Cerebellar nuclear complex (tissue), 1 donor: ENCODE measurements at regions not wholly inside any gene's neighbourhood (a gene's known extent, or its start where the extent isn't known, plus 50 kb on each side); places are given as distances from the start of the nearest gene placed in this dataset.
"Not testable (repeated sequence)": the region's sequence is repeated elsewhere in the genome, so short reads cannot be mapped to it uniquely, and the experiment has no call there.

Experiments used
- DNase-seq, 2 experiments: peaks; one replicate each; lab custom pipeline; 2025; lab: John Stamatoyannopoulos, UW

DNA sequence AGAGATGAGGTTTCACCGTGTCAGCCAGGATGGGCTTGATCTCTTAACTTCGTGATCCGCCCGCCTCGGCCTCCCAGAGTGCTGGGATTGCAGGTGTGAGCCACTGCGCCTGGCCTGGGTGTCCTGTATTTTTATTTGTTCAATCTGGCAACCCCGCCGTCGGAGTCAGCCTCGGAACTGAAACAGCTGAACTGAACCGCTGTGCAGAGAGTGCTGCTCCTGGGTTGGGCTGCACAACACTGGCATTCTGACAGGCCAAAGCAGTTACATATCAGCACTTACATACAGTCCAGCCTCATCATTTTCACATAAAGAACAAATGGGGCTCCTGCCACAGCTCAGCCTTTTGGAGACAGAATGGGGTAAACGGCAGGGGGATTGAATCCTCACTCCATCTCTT is 185.6 kb downstream of the C9orf50 start:
- no peak for DNase-seq

DNA sequence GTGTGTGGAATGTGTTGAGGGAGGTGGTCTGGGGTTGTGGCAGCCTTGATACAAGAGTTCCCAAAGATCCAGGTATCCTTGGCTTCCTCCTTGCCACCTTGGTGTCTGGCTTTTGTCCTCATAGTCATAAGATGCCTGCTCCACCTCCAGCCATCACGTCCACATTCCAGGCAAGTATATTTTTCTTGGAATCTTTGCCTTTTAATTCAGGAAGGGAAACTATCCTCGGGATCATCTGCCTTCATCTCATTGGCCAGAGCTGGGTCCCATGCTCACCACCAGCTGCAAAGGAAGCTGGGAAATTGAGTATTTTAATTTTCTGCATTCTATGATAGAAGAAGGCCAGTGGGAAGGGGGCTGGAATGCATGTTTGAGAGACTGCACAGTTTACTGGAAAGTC is 186.7 kb downstream of the C9orf50 start:
- DNase-seq = no peak

DNA sequence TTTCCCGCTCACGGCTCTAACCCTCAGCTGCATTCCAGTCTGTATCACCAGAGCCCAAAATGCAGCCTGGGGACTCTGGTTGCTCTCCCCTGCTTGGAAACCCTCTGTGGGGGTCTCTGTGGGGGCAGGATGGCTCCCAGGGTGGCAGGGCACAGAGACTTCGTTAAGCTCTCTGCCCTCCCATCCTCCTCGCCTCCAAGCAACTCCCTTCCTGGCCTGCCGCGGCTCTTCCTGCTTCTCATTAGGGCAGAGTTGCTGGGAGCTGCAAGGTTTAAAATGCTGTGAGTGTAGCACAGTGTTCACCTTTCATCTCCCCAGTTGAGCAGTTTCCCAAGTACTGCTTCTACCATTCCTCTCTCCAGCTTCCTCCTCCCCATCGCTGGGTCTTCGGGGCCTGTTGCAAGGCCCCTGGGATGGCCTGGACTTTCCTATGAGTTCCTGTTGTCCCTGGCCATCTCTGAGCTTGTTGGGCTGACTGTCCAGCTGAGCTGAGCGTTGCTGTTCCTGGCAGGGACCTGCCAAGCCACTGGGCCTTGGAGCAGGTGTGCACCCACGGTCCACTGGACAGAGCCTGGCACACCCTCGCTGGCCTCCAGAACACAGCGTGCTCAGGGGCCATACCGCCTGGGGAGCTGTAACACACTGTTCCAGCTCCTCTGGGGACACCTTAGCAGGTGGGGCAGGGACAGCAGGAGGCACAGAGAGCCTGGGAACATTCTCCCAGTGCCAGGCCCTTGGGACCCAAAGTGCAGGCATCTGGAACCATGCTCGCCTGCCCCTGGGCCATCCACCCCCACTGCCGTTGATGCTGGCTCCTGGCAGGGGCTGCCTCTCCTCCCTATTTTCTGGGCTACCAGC is 188.4 kb downstream of the C9orf50 start:
- no peak for DNase-seq

DNA sequence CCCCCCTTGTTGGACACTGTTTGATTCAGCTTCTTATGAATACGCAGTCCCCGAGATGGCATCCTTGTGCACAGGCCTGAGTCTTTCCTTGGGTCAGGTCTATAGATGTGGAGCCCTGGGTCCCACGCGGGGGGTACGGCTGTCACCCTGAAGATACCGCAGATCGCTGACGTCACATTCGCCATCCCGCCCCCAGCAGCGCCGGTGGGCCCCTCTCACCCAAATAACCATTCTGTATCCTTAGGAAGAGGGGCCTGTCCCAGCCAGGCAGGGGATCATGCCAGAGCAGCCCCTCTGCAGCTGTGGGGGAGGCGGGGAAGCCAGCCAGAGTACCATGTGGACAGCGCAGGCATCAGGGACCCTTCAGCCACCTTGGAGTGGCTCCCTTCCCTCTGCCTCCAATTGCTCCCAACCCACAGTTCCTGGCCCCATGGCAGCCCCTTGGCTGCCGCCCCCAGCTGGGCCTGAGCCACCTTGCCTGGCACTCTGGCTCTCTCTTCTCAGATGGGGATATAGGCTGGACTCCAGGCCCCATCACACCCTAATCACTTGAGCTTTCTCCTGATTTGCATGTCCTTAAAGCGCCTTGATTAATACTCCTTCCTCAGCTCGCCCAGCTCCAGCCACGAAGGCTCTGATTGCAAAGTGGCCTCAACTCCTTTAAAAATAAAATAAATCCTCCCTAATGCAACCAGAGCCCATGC is 189.8 kb downstream of the C9orf50 start:
- no peak for DNase-seq

DNA sequence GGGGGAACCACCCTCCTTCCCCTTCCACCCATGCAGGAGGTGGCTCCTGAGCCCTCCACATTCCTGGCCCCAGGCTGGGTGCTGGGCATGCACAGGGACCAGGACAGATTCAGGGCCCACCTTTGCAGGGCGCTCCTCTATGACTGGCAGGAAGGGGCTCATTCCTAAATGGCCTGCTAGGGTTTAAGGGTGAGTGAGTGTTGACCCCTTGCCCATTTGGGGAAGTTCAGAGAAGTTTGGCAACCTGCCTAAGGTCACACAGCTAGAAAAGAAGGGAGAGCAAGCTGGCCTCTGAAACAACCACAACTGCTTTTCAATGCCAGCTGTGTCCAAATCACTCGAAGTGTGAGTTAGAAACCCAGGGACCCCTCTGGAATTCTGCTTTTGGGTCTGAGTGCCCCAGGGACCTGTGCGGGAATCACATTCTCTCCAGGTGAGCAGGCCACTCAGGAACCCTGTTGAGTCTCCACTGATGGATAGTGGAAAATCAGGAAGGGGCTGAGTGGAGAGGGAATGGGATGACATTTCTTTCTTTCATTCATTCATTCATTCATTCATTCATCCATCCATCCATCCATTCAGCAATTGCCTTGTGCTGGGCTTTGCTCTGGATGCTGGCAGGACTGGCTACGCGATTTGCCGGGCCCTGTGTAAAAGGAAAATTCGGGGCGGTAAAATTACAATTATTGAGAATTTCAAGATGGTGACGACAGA is 191.9 kb downstream of the C9orf50 start:
- DNase-seq = no peak

DNA sequence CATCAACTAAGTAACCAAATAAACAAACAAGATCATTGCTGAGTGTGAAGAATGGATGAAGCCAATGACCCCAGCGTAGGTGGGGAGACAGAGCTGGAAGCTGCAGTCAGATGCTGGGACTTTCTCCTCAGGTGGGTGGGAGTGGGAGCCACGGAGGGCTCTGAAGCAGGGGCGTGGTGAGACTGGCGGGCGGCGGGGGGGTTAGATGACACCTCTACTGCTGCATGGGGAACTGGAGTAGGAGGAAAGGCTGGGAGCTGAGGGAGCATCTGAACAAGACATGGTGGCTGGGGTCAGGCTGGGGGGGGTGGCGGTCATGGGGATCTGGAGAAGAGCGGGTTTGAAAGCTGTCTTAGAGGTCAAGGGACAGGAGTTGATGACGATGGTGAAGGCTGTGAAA is 193.8 kb downstream of the C9orf50 start:
- DNase-seq = no peak

DNA sequence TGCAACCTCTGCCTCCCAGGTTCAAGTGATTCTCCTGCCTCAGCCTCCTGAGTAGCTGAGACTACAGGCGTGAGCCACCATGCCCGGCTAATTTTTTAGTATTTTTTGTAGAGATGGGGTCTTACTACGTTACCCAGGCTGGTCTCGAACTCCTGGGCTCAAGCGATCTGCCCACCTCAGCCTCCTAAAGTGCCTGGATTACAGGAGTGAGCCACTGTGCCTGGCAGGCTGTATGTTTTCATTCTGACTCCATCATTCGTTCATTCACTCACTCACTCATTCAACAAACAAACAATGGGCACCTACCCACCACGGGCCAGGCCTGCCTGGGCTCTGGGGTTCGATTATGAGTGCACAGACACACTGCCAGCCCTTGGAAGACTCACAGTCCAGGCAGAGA is 197.1 kb downstream of the C9orf50 start:
- not testable (repeated sequence) for DNase-seq

DNA sequence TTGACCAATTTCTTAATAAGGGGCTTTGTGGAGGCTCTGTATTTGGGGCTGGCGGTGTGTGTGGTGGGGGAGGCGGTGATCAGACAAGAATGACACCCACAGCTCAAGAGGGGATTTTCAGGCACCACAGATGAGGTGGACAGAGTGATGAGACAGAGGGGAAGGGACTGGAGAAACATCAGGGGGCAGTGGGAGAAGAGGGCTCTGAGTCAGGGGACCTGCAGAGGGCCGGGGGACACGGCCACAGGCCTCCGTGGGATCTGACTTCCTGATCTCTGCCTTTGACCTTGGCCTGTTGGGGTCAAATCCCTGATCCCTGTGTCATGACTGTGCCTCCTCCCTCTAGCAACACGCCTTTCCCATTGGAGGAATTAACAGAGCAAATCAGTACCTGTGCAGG is 197.7 kb downstream of the C9orf50 start:
- DNase-seq = no peak

DNA sequence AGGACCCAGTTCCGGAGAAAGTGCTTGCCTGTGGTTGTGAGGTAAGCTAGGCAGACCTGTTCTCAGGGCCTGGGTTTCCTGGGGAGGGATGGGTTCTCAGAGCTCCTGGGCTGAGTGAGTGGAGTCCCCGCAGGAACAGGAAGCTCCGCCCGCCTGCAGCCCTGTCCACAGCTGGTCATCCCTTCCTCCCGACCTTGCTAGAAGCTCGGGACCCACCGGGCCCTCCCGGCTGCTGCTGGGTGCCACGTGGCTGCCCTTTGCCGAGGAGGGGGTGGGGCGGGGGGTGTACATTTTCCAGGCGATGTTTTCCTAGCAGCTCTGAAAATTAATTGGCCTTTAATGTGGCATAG is 198.1 kb downstream of the C9orf50 start:
- DNase-seq = no peak

DNA sequence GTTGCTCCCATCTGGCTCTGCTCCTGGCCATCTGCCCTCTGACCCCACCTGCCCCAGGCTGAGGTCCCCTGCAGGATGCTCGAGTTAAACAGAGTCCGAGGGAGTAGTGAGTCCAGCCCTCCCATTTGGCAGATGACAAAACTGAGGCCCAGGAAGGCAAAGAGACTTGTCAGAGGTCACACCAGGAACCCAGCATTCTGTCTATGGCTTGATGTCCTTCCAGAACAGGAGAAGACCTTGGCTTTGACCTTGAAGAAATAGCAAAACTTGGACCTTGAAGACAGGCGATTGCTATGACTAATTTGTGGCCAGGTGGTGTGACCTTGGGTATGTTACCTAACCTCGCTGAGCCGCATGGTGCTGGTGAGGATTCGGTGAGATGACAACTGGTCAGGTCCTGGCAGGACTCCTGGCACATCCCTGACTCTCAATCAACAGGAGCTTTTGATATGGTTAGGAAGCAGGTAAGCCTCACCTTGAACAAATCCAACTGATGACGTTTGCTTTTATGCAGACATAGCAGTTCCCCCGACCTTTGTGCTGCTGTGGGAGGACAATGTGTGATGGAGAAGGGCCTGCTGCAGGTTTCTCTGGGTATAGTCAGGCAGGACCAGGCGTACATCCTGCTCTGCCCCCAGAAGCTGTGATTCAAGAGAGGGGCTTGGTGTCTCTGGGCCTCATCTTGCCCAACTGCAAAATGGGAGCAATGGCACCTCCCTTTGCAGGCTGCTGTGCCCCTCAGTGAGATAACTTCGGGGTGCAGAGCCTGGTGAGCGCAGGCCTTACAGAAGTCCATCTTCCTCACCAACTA is 198.7 kb downstream of the C9orf50 start:
- no peak for DNase-seq

DNA sequence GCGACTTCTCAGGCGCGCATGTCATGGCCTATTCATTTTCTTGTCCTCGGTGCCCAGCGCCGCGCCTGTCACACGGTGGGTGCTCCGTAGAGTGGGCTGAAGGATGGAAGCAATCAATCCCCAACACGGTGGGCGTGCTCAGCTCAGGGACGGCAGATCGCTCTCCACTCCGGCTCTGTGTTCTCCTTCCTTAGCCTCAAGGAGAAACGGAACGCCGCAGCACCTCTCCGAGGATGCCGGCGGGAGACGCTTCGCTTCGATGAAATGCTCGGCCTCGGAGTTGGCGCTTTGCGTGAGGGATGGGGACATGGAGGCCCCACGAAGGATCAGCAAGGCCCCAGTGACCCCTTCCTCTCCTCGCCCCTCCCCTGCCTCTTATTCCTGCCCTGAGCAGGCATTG is 199.5 kb downstream of the C9orf50 start:
- no peak for DNase-seq

DNA sequence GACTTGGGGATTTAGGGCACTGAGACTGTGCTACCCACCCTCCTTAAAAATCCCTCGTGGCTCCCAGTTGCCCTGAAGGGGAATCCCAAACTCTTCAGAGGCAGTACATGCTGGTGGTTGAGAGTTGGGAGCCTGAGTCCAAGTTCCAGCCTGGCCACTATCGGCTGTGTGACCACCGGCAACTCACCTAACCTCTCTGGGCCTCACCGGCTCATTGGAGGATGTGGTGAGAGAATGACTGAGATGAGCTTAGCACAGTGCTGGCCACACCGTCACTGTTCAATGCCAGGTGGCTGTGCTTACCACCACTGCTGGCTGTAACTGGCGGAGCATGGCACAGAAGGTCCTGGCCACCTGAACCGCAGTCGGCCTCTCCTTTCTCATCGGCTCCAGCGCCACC is 200.2 kb downstream of the C9orf50 start:
- DNase-seq = no peak

DNA sequence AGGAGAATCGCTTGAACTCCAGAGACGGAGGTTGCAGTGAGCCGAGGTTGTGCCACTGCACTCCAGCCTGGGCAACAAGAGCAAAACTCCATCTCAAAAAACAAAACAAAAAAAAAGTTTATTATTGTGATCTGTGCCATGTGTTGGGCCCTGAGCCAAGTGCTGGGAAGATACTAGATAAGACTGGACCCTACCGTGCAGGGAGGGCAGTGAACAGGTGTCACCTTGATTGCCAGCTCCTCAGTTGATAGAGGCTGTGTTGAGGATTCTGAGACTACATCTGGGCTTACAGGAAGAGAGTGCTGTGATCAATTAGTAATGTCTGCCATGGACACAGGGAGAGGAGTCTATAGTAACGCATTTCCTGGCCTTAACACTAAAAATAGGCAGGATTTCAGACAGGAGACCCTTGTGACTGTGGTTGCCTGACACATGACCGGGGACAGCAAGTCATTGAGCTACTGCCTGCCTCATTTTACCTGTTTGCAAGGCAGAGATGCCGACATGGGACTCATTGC is 201.5 kb downstream of the C9orf50 start:
- DNase-seq = no peak

DNA sequence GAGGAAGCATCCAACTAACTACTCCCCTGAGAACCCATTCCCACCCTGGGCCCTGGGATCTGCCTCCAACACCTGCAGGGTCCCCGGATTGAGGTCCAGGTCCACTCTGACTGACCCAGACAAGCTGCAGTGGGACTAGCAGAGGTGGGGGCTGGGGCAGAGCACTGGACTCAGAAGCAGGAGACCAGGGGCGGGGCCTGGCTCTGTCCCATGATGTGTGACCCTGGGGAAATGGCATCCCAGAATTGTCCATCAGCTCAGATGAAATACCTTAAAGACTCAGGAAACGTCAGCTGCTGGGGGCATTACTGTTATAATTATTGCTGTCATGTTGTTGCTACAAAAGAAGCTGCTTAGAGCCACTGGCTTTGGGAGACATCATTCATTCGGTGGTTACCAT is 202.4 kb downstream of the C9orf50 start:
- no peak for DNase-seq

DNA sequence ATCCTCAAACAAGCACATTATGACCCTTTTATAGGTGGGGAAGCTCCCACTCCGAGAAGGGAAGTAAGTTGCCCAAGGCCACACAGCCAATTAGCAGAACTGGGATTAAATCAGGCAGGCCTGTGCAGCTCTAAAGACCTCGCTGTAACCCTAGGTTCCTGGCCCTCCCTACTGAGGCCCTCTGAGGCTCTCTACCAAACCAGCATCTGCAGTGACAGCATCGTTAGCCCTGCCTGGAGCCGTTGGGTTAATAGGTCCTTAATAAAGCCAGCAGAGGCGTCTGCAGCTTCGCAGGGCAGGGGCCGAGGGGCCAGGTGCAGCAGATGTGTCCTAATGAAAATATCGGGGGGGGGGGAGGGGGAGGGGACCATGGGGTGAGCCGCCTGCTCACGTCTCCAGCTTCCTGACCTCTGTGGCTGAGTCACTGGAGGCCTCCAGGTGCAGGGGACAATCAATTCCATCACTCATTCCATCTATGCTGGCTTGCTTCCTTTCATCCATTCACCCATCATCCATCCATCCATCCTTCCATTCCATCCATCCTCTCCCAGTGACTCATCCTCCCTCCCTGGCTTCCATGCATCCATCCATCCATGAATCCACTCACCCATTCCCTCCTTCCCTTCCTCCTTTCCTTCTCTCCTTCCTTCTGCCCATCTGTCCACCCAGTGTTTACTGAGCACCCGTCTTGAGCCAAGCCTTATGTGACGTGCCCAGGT is 203.9 kb downstream of the C9orf50 start:
- DNase-seq = no peak

DNA sequence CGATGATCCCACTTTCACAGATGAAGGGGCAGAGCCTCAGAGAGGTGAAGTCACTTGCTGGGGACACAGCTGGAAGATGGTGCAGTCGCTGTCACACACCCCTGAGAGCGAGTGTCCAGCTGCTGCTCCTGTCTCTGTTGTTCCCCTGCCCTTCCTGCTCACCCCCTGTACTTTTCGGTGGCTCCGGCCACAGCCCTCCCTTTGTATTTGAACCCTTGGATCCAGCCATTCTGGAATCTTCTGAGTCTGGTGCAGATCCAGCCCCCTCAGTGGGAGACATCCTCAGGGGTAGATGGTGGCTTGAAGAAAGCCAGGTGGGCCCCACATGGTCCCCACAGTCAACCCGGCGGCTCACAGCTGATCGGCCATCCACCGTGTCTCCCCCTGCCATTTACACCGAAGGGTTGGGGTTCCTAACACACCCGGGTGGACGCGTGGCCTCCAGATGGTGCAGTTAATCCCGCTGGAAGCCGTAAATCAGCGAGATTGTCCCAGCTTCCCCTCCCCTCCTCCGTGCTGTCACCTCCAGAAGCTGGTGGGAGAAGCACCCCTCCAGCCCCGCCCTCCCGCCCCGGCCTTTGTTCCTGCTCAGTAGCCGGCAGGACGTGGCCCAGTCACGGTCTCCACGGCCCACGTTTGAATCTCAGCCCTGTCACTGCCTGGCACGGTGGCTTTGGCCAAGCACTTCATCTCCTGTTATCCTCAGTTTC is 204.8 kb downstream of the C9orf50 start:
- DNase-seq = no peak

DNA sequence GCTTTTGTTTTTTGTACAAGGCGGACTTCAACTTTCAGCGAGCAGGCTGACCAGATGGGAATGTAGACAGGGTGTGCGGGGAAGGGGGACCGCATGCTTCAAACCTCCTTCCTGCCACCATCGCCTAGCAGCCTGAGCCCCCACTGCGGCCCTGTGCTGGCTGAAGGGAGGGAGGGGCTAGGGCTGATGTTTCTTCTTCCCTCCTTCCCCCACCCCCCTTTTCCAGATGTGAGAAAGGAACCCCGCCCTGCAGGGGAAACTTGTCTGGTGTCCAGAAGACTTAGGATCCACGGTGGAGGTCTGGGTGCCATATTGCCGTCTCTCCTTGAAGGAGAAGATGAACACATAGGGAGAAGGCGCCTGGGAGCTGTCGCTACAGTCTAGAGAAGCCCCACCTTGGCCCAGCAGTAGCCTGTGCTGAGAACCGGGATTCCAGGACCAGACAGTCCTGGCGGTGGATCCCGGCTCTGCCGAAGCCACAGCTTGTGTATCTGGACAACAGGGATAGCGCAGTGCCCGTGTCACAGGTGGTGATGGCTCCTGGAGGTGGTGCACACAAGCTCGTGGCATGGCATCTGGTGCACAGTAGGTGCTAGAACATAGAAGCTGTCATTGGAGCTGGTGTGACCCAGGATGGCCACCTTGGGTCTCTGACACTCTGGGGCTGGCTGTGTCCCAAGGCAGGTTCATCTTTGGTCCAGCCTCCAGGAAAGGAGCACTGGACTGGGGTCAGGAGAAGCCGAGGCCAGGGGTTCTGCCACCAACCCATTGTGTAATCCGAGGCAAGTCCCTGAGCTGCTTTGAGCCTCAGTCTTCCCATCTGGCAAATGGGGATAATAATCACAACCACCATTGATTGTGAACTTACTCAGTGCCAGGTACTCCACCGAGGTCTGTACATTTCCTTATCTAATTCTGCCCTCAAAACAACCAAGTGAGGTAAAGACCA is 205.6 kb downstream of the C9orf50 start:
- no peak for DNase-seq

DNA sequence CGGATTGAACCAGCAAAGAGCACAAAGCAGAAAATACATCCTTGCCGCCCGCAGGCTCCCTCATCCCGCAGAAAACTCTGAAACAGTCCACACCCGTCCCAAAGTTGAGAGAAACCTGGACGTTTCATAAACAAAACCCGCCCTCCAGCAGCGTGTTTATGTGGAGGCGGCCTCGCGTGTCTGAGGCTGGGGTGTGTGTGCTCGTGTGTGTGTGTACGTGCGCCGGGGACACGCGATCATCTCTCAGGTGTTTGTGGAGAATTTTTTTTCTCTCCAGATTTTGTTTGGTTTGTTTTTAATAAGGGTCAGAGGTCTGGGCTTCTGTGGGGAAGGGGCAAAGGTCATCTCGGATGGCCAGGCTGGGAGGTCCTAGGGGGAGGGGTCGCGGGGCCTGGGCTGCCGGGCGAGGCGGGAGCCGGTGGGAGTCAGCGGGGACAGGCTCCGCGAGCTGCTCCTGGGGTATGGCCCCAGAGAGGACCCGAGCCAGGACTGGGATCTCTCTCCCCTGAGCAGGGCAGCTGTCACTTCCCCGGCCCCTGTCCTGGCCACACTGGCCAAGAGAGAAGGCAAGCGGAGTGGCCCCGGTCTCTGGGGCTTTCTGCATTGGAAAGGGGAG is 206.4 kb downstream of the C9orf50 start:
- no peak for DNase-seq
